ENCODE measurements at regions not wholly inside any gene's neighbourhood (a gene's known extent, or its start where the extent isn't known, plus 50 kb on each side); places are given as distances from the start of the nearest gene placed in this dataset.

GRCh38 chr13:50467156-50468110 is 376.1 kb downstream of the DLEU7 start:
- no peak for TF ChIP-seq POLR2A (IDR thresholded peaks at IDR 0.05; ENCODE audit: extremely low read depth, insufficient read length)
- TF ChIP-seq CTCF (IDR thresholded peaks at IDR 0.05; ENCODE audit: low read depth, low read length), result no peak
